NCI-H345 treated with DMSO at 0.1 percent for 48 hours (cell line): ENCODE measurements at regions not wholly inside any gene's neighbourhood (a gene's known extent, or its start where the extent isn't known, plus 50 kb on each side); places are given as distances from the start of the nearest gene placed in this dataset.

Source experiments
- DNase-seq: peaks from one replicate; lab custom pipeline; 2025; ENCODE audit not compliant: unreplicated experiment; lab: John Stamatoyannopoulos, UW

DNA sequence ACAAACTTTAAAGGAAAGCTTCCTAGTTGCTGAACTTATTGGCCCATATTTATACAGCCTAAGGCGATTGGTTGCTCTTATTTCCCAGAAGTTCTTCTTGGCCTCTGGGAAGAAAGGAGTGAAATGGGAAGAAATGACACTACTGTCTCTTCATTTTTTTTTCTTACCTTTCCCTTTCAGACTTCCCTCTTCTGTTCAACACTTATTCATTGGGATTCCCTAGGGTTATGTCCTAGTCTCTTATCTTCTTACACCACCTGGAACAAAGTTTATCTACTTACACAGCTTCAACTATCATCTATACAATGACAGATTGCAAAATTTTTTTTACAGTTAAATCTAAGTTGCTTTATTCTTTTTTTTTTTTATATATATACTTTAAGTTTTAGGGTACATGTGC lies 68.0 kb downstream of the SNX12 start:
- no peak for DNase-seq

DNA sequence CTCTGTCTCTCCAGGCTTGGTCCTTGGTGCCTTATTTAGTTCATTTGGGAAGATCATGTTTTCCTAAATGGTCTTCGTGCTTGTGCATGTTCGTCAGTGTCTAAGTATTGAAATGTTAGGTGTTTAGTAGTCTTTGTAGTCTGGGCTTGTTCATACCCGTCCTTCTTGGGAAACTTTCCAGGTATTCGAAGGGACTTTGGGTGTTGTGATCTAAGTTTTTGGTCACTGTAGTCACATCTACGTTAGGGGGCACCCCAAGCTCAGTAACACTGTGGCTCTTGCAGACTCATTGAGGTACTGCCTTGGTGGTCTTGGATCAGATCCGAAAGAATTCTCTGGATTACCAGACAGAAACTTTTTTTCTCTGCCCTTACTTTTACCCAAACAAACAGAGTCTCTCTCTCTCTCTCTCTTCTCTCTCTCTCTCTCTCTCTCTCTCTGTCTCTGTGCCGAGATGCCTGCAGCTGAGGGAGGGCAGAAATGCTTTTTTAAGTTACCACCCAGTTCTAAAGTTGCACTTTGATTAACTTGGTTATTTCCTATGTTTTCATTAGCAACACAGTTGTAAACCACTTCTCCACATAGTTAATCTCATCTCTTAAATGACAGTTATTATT lies 67.6 kb upstream of the SLC7A3 start:
- peak; percentile 3 for DNase-seq

DNA sequence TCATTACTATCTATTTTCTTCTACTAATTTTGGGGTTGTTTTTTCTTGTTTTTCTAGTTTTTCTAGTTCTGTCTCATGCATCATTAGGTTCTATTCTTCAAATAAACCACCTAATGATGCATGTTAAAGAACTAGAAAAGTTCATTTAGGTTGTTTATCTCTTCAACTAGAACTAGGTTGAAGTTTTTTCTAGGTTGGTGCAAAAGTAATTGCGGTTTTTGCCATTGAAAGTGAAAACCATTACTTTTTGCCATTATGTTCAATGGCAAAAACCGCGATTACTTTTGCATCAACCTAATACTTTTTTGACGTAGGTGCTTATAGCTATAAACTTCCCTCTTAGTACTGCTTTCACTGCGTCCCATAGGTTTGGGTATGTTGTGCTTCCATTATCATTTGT lies 64.4 kb upstream of the SLC7A3 start:
- DNase-seq = no peak

DNA sequence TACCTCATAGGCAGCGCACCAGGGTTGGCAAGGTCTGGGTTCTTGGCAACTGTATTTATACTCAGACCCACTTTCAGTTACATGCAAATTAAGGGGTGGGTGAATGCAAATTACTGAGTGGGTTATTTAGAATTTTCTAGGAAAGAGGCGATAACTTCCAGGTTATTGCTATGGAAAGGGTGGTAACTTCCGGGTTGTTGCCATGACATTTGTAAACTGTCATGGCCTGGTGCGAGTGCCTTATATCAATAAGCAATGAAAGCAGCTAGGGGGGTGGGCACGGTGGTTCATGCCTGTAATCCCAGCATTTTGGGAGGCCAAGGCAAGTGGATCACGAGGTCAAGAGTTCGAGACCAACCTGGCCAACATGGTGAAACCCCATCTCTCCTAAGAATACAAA lies 57.5 kb upstream of the SLC7A3 start:
- DNase-seq = no peak
